Activated CD8-positive, alpha-beta T cell treated with anti-CD3 and anti-CD28 coated beads, Interleukin-2, amount 10 ng/mL, durations not matched to agents 7 days and 5 days (primary cell): ENCODE measurements at regions not wholly inside any gene's neighbourhood (a gene's known extent, or its start where the extent isn't known, plus 50 kb on each side); places are given as distances from the start of the nearest gene placed in this dataset.
"Not testable (repeated sequence)": the region's sequence is repeated elsewhere in the genome, so short reads cannot be mapped to it uniquely, and the experiment has no call there.

Experiments used
- ATAC-seq: fragments of 150-1000 bp; cut with Tn5 transposase; one replicate; pipeline ENCODE4 v1.10.0; 2021; ENCODE audit warnings: moderate library complexity
- CTCF ChIA-PET: fragments of 350-600 bp; sonication (Branson Sonifier 250); formaldehyde crosslinking; loops from one replicate; lab custom pipeline; 2021; ENCODE audit warnings: antibody characterized with exemption; lab: Charles Lee
- POLR2A ChIA-PET: fragments of 350-600 bp; sonication (Branson Sonifier 250); formaldehyde crosslinking; loops from one replicate; lab custom pipeline; 2021; ENCODE audit warnings: antibody characterized with exemption; lab: Charles Lee
- DNase-seq: peaks from one replicate; pipeline ENCODE4 v3.0.0-alpha.2; 2020
- H3K27ac Mint-ChIP-seq: one replicate; pipeline ENCODE4 v1.8.0; 2021; ENCODE audit warnings: mild to moderate bottlenecking, mixed read lengths
- H3K27me3 Mint-ChIP-seq: one replicate; pipeline ENCODE4 v1.8.0; 2021; ENCODE audit warnings: low read depth, mixed read lengths
- H3K36me3 Mint-ChIP-seq: one replicate; pipeline ENCODE4 v1.8.0; 2021; ENCODE audit warnings: low read depth, mixed read lengths
- H3K4me1 Mint-ChIP-seq: one replicate; pipeline ENCODE4 v1.8.0; 2021; ENCODE audit warnings: low read depth, mixed read lengths
- H3K4me3 Mint-ChIP-seq: one replicate; pipeline ENCODE4 v1.8.0; 2021; ENCODE audit warnings: mild to moderate bottlenecking, mixed read lengths
- H3K9me3 Mint-ChIP-seq: one replicate; pipeline ENCODE4 v1.8.0; 2022; ENCODE audit warnings: mixed read lengths; ENCODE audit not compliant: insufficient read depth

- POLR2A ChIA-PET, H3K27me3 Mint-ChIP-seq, H3K4me3 Mint-ChIP-seq, CTCF ChIA-PET, DNase-seq, H3K36me3 Mint-ChIP-seq, H3K4me1 Mint-ChIP-seq, H3K27ac Mint-ChIP-seq, ATAC-seq, H3K9me3 Mint-ChIP-seq: not testable (repeated sequence)
Observed at GRCh38 chr21:10392301-10392700, 129.1 kb upstream of the TPTE start.

GRCh38 chr21:10395963-10396362 lies 125.4 kb upstream of the TPTE start:
- POLR2A ChIA-PET, H3K9me3 Mint-ChIP-seq, H3K4me1 Mint-ChIP-seq, H3K36me3 Mint-ChIP-seq, H3K4me3 Mint-ChIP-seq, CTCF ChIA-PET, DNase-seq, H3K27ac Mint-ChIP-seq, H3K27me3 Mint-ChIP-seq, ATAC-seq: not testable (repeated sequence)

GRCh38 chr21:10397495-10397915 lies 123.9 kb upstream of the TPTE start:
- H3K27me3 Mint-ChIP-seq, H3K9me3 Mint-ChIP-seq, ATAC-seq, H3K4me1 Mint-ChIP-seq, H3K4me3 Mint-ChIP-seq, H3K27ac Mint-ChIP-seq, DNase-seq, CTCF ChIA-PET, POLR2A ChIA-PET, H3K36me3 Mint-ChIP-seq: not testable (repeated sequence)

GRCh38 chr21:10398692-10399489 lies 122.5 kb upstream of the TPTE start:
- H3K9me3 Mint-ChIP-seq, H3K36me3 Mint-ChIP-seq, POLR2A ChIA-PET, H3K4me1 Mint-ChIP-seq, DNase-seq, H3K4me3 Mint-ChIP-seq, H3K27ac Mint-ChIP-seq, ATAC-seq, H3K27me3 Mint-ChIP-seq, CTCF ChIA-PET: not testable (repeated sequence)

GRCh38 chr21:10400622-10401361 lies 120.6 kb upstream of the TPTE start:
- ATAC-seq, H3K27me3 Mint-ChIP-seq, CTCF ChIA-PET: not testable (repeated sequence)

GRCh38 chr21:10402461-10402860 lies 118.9 kb upstream of the TPTE start:
- DNase-seq, CTCF ChIA-PET, H3K27ac Mint-ChIP-seq, H3K4me1 Mint-ChIP-seq, H3K9me3 Mint-ChIP-seq, H3K36me3 Mint-ChIP-seq, ATAC-seq, H3K27me3 Mint-ChIP-seq, H3K4me3 Mint-ChIP-seq, POLR2A ChIA-PET: not testable (repeated sequence)

More at GRCh38 chr21:10400622-10401361, 120.6 kb upstream of the TPTE start:
- H3K4me1 Mint-ChIP-seq, H3K27ac Mint-ChIP-seq, H3K36me3 Mint-ChIP-seq, H3K9me3 Mint-ChIP-seq, POLR2A ChIA-PET, H3K4me3 Mint-ChIP-seq, DNase-seq: not testable (repeated sequence)

- ATAC-seq, H3K36me3 Mint-ChIP-seq, H3K27me3 Mint-ChIP-seq, POLR2A ChIA-PET, DNase-seq, H3K4me1 Mint-ChIP-seq, H3K4me3 Mint-ChIP-seq, CTCF ChIA-PET, H3K27ac Mint-ChIP-seq: not testable (repeated sequence)
- H3K9me3 Mint-ChIP-seq: peaks cover 11% of the 10 kb centered on the region
Observed at GRCh38 chr21:10405331-10405730, 116.1 kb upstream of the TPTE start.

GRCh38 chr21:10409786-10410185 lies 111.6 kb upstream of the TPTE start:
- H3K4me3 Mint-ChIP-seq, H3K27me3 Mint-ChIP-seq, CTCF ChIA-PET, H3K36me3 Mint-ChIP-seq, POLR2A ChIA-PET, H3K4me1 Mint-ChIP-seq, DNase-seq, ATAC-seq, H3K27ac Mint-ChIP-seq: not testable (repeated sequence)
- H3K9me3 Mint-ChIP-seq: peaks cover 11% of the 10 kb centered on the region

- H3K36me3 Mint-ChIP-seq, H3K27ac Mint-ChIP-seq, H3K27me3 Mint-ChIP-seq, ATAC-seq, DNase-seq, POLR2A ChIA-PET, CTCF ChIA-PET, H3K9me3 Mint-ChIP-seq, H3K4me1 Mint-ChIP-seq, H3K4me3 Mint-ChIP-seq: not testable (repeated sequence)
Observed at GRCh38 chr21:10410354-10410929, 110.9 kb upstream of the TPTE start.

- H3K9me3 Mint-ChIP-seq, H3K36me3 Mint-ChIP-seq, CTCF ChIA-PET, H3K4me1 Mint-ChIP-seq, ATAC-seq, H3K27ac Mint-ChIP-seq, H3K27me3 Mint-ChIP-seq, H3K4me3 Mint-ChIP-seq, DNase-seq, POLR2A ChIA-PET: not testable (repeated sequence)
Observed at GRCh38 chr21:10411776-10412526, 109.4 kb upstream of the TPTE start.

- H3K9me3 Mint-ChIP-seq, H3K27ac Mint-ChIP-seq, H3K4me3 Mint-ChIP-seq, POLR2A ChIA-PET, H3K27me3 Mint-ChIP-seq, CTCF ChIA-PET, ATAC-seq, H3K4me1 Mint-ChIP-seq, DNase-seq, H3K36me3 Mint-ChIP-seq: not testable (repeated sequence)
Observed at GRCh38 chr21:10412928-10413246, 108.5 kb upstream of the TPTE start.
